Testis (tissue), 2 donors: ENCODE measurements at regions not wholly inside any gene's neighbourhood (a gene's known extent, or its start where the extent isn't known, plus 50 kb on each side); places are given as distances from the start of the nearest gene placed in this dataset.

Experiments used
- POLR2A ChIP-seq: fragments of 450-650 bp; IDR thresholded peaks from one replicate; pipeline ENCODE4 v1.6.1; 2017; ENCODE audit warnings: antibody characterized with exemption, mild to moderate bottlenecking, moderate library complexity
- TF ChIP-seq, protein P1 (sequence below), 3 experiments: fragments of 450-650 bp in 2 of 3; fragments of 200-600 bp in 1 of 3; sonication (generic) in 1 of 3; IDR thresholded peaks; one replicate each; pipeline ENCODE4 v1.5.1; 2016 to 2019; ENCODE audit warnings: antibody characterized with exemption in 3 of 3, mild to moderate bottlenecking in 2 of 3, moderate library complexity in 1 of 3

DNA sequence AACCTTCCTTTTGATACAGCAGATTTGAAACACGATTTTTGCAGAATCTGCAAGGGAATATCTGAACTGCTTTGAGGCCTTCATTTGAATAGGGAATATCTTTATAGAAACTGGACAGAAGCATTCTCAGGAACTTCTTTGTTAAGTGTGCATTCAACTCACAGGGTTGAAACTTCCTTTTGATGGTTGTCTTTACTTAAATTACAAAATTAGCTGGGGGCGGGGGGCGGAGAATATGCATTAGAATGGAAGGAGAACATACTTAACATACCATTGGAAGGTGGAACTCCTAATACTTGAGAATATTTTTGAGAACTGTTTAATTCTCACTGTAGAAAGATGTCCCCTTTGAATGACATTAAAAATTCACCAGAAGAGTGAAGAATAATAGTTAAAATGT, 104.4 kb downstream of the TRIM51G start:
- TF ChIP-seq, protein P1, sequence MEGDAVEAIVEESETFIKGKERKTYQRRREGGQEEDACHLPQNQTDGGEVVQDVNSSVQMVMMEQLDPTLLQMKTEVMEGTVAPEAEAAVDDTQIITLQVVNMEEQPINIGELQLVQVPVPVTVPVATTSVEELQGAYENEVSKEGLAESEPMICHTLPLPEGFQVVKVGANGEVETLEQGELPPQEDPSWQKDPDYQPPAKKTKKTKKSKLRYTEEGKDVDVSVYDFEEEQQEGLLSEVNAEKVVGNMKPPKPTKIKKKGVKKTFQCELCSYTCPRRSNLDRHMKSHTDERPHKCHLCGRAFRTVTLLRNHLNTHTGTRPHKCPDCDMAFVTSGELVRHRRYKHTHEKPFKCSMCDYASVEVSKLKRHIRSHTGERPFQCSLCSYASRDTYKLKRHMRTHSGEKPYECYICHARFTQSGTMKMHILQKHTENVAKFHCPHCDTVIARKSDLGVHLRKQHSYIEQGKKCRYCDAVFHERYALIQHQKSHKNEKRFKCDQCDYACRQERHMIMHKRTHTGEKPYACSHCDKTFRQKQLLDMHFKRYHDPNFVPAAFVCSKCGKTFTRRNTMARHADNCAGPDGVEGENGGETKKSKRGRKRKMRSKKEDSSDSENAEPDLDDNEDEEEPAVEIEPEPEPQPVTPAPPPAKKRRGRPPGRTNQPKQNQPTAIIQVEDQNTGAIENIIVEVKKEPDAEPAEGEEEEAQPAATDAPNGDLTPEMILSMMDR (IDR thresholded peaks at IDR 0.05) = no peak
- no peak for TF ChIP-seq POLR2A
